HepG2 (cell line): ENCODE measurements at regions not wholly inside any gene's neighbourhood (a gene's known extent, or its start where the extent isn't known, plus 50 kb on each side); places are given as distances from the start of the nearest gene placed in this dataset.

ENCODE experiments used
- ATAC-seq: fragments of 200-7000 bp; cut with Tn5 transposase; 3 replicates; pipeline ENCODE4 v1.9.1; 2020; ENCODE audit warnings: mild to moderate bottlenecking, moderate library complexity
- BruUV-seq: library from RNA; stranded (reverse); fragments of 400-500 nt; replicated peaks from 2 replicates; lab custom pipeline; 2021; lab: Mats Ljungman, UMichigan
- CTCF ChIA-PET: fragments of 300-600 bp; formaldehyde crosslinking; extraction: SDS; loops from one replicate; lab custom pipeline; 2021; ENCODE audit warnings: low total read pairs, inconsistent platforms, low intra/inter-chr PET ratio; lab: Yijun Ruan, JAX
- POLR2A ChIA-PET: fragments of 350-600 bp; sonication (Branson Sonifier 250); formaldehyde crosslinking; loops from one replicate; lab custom pipeline; 2020; ENCODE audit warnings: antibody characterized with exemption, inconsistent platforms; lab: Yijun Ruan, JAX
- DNase-seq: peaks from one replicate; pipeline ENCODE4 v3.0.0-alpha.2; 2015; ENCODE audit warnings: low spot score
- FAIRE-seq: peaks from 3 replicates; lab custom pipeline; 2011; peaks lifted over from hg19 to GRCh38; lab: Jason Lieb, UNC
- H2AFZ ChIP-seq: one replicate; pipeline ENCODE4 v1.6.1; 2011; ENCODE audit warnings: low read length, inconsistent platforms
- H3K27ac ChIP-seq: fragments of 300-600 bp; 3 replicates; pipeline ENCODE4 v1.8.0; 2011; ENCODE audit warnings: mixed run types, mild to moderate bottlenecking, mixed read lengths, low read length, inconsistent platforms; ENCODE audit not compliant: insufficient read depth; ENCODE audit errors: extremely low read length
- H3K27me3 ChIP-seq, 2 experiments: fragments of 200-600 bp in 1 of 2; 2 replicates in 1 of 2; 3 replicates in 1 of 2; pipeline versions ENCODE4 v1.6.0 to v1.8.0; 2011; ENCODE audit warnings: low read length in 2 of 2, mild to moderate bottlenecking in 2 of 2, moderate library complexity in 2 of 2, inconsistent platforms in 1 of 2; ENCODE audit not compliant: insufficient read depth in 2 of 2, control insufficient read depth in 1 of 2
- H3K36me3 ChIP-seq, 2 experiments: fragments of 200-600 bp in 1 of 2; replicated peaks in 1 of 2; 2 replicates in 1 of 2; 3 replicates in 1 of 2; pipeline versions ENCODE4 v1.5.1 to v1.8.0; 2011; ENCODE audit warnings: low read length in 2 of 2, inconsistent platforms in 1 of 2; ENCODE audit not compliant: insufficient read depth in 2 of 2, control insufficient read depth in 1 of 2
- H3K4me1 ChIP-seq: 2 replicates; pipeline ENCODE4 v1.5.1; 2012; ENCODE audit warnings: low read length, inconsistent platforms; ENCODE audit not compliant: insufficient read depth
- H3K4me2 ChIP-seq: 2 replicates; pipeline ENCODE4 v1.6.0; 2011; ENCODE audit warnings: low read depth, low read length, inconsistent platforms
- H3K4me3 ChIP-seq, 3 experiments: fragments of 200-600 bp in 1 of 3; sonication (generic), shearing (Covaris generic) in 1 of 3; replicated peaks in 1 of 3; 2 replicates each; pipeline ENCODE4 v1.5.1; 2011 to 2016; ENCODE audit warnings: low read length in 3 of 3, inconsistent platforms in 2 of 3, low read depth in 2 of 3, mild to moderate bottlenecking in 2 of 3, control low read depth in 1 of 3, mixed read lengths in 1 of 3; ENCODE audit not compliant: insufficient read depth in 1 of 3
- H3K79me2 ChIP-seq: one replicate; pipeline ENCODE4 v1.6.1; 2011; ENCODE audit warnings: low read length, inconsistent platforms; ENCODE audit not compliant: insufficient read depth
- H3K9ac ChIP-seq: 2 replicates; pipeline ENCODE4 v1.6.0; 2011; ENCODE audit warnings: mild to moderate bottlenecking, low read depth, low read length, inconsistent platforms; ENCODE audit not compliant: insufficient read depth
- H3K9me3 ChIP-seq: 2 replicates; pipeline ENCODE4 v1.5.1; 2012; ENCODE audit warnings: mild to moderate bottlenecking, low read length
- H4K20me1 ChIP-seq: 2 replicates; pipeline ENCODE4 v1.6.0; 2011; ENCODE audit warnings: inconsistent platforms, mild to moderate bottlenecking, low read length, moderate library complexity; ENCODE audit not compliant: insufficient read depth
- CTCF ChIP-seq: sonication (generic); formaldehyde crosslinking; IDR thresholded peaks from 2 replicates; pipeline ENCODE4 v1.5.0; 2020; ENCODE audit warnings: mild to moderate bottlenecking, missing genetic modification reagents, moderate library complexity
- DNMT3B ChIP-seq: conservative IDR thresholded peaks from 2 replicates; pipeline ENCODE4 v1.6.1; 2016; ENCODE audit warnings: missing biosample characterization, control low read depth
- DRAP1 ChIP-seq: IDR thresholded peaks from 2 replicates; pipeline ENCODE4 v1.6.1; 2016; ENCODE audit warnings: missing genetic modification reagents, missing compliant biosample characterization
- MXI1 ChIP-seq: IDR thresholded peaks from 3 replicates; pipeline ENCODE4 v1.6.1; 2012; ENCODE audit warnings: low read depth, low read length, inconsistent platforms, borderline replicate concordance
- NR2F2 ChIP-seq: IDR thresholded peaks from 2 replicates; pipeline ENCODE4 v1.6.1; 2012; ENCODE audit warnings: low read depth, inconsistent platforms, borderline replicate concordance
- PATZ1 ChIP-seq: sonication (generic); formaldehyde crosslinking; IDR thresholded peaks from 2 replicates; pipeline ENCODE4 v1.4.0; 2020; ENCODE audit warnings: missing genetic modification reagents
- RORA ChIP-seq: sonication (generic); formaldehyde crosslinking; IDR thresholded peaks from 2 replicates; pipeline ENCODE4 v1.5.0; 2020; ENCODE audit warnings: mild to moderate bottlenecking, missing genetic modification reagents, moderate library complexity
- STAG1 ChIP-seq: sonication (generic); formaldehyde crosslinking; IDR thresholded peaks from 2 replicates; pipeline ENCODE4 v1.4.0; 2020; ENCODE audit warnings: missing genetic modification reagents
- ZMYM2 ChIP-seq: sonication (generic); formaldehyde crosslinking; IDR thresholded peaks from 2 replicates; pipeline ENCODE4 v1.8.0; 2022; ENCODE audit warnings: mild to moderate bottlenecking, missing genetic modification reagents
- ZNF382 ChIP-seq: sonication (generic); formaldehyde crosslinking; IDR thresholded peaks from 2 replicates; pipeline ENCODE4 v1.5.0; 2020; ENCODE audit warnings: missing genetic modification reagents, mild to moderate bottlenecking, borderline replicate concordance
- WGBS: methylation state at CpG from one replicate; pipeline ENCODE4 v1.1.6; 2017; ENCODE audit warnings: low lambda C conversion rate; 5-methylcytosine and 5-hydroxymethylcytosine counted together
- in situ Hi-C: cut with HindIII; loops from 2 replicates; pipeline ENCODE4 v1.10.0; 2017; ENCODE audit warnings: low pct_unique_long_range_greater_than_20kb; ENCODE audit not compliant: extremely low pct_ligation_motif_present
- intact Hi-C: fragments of 100-400 bp; cut with micrococcal nuclease; formaldehyde crosslinking; loops from one replicate; pipeline ENCODE4 v1.10.0; 2022; ENCODE audit not compliant: unreplicated experiment

GRCh38 chr22:27487600-27488452 is 313.7 kb downstream of the MN1 start (continued):
- TF ChIP-seq NR2F2, result peak; percentile 55; the same call in 1 of the 2 replicates

- ChIA-PET CTCF (no interaction called here), POLR2A (interaction anchor here (0.6 to 1.1 kb wide), 2 partner anchors 31 to 182 kb away, joined by 3 read pairs; no protein-coding TSS in a partner anchor)
- DNase-seq (peak; percentile 23), ATAC-seq (peak; percentile 59)
- peak overlapping the region; percentile 68 for H3K4me2 ChIP-seq
- intact Hi-C loops, result no loop called here
- H3K9me3 ChIP-seq, result no peaks in the 10 kb centered on the region
- no peaks in the 10 kb centered on the region for H4K20me1 ChIP-seq
- H2AFZ ChIP-seq, result no peak overlapping the region
- no TSS peak for BruUV-seq
- no peaks in the 10 kb centered on the region for H3K79me2 ChIP-seq
- no peaks in the 10 kb centered on the region for H3K36me3 ChIP-seq
- no peak overlapping the region for H3K27ac ChIP-seq
- WGBS, result 2% methylated on average over 9 of the region's 12 CpGs
- TF ChIP-seq MXI1 (no peak), DRAP1 (CRISPR knock-in tag) (no peak), ZMYM2 (CRISPR knock-in tag) (no peak), STAG1 (CRISPR knock-in tag) (peak; percentile 37; the same call in 1 of the 2 replicates), CTCF (CRISPR knock-in tag) (peak; percentile 37), PATZ1 (CRISPR knock-in tag) (peak; percentile 3), DNMT3B (CRISPR knock-in tag) (no peak), ZNF382 (CRISPR knock-in tag) (no peak), RORA (CRISPR knock-in tag) (no peak)
- TF ChIP-seq, all 625 proteins: peak for 3
- Histone ChIP-seq H3K4me3 (no peak overlapping the region; a peak in 1 of 6 replicates), H3K9ac (no peak overlapping the region), H3K27me3 (peaks cover under 1 to 5% of the 10 kb centered on the region in 2 experiments; a peak in 1 of 5 replicates), H3K4me1 (peaks cover 27% of the 10 kb centered on the region)
- no peak for FAIRE-seq
- in situ Hi-C loops, result no loop called here
Measured at GRCh38 chr22:27488456-27489177, 312.9 kb downstream of the MN1 start.
